DND-41 (cell line): ENCODE measurements at regions not wholly inside any gene's neighbourhood (a gene's known extent, or its start where the extent isn't known, plus 50 kb on each side); places are given as distances from the start of the nearest gene placed in this dataset.

Experiments used
- EZH2 ChIP-seq: IDR thresholded peaks from 3 replicates; pipeline ENCODE4 v1.6.1; 2012; ENCODE audit warnings: borderline replicate concordance, low read depth, mild to moderate bottlenecking, moderate library complexity, low read length, inconsistent platforms; ENCODE audit not compliant: severe bottlenecking
- TF ChIP-seq, protein P1 (sequence below): IDR thresholded peaks from 2 replicates; pipeline ENCODE4 v1.5.1; 2012; ENCODE audit warnings: borderline replicate concordance, low read length, moderate library complexity, mild to moderate bottlenecking; ENCODE audit not compliant: poor library complexity, severe bottlenecking; ENCODE audit errors: extremely low read depth

DNA sequence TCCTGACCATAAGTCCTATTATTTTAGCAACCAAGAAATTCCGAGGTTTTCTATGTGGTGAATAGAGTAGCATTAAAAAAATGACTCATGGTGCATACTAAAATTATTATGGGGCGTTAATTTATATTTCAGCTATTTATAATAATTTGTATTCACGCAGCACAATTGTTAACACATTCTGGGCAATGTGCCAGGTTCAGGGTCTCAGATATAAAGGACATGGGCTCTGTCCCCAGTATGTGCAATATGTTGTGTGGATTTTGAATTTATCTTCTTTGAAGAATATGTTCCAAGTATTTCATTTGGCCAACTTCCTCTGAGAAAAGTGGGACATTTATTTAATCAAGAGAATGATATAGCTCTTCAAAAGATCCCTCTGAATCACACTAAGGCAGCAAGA, 1434.7 kb upstream of the PRR20A start:
- TF ChIP-seq, protein P1, sequence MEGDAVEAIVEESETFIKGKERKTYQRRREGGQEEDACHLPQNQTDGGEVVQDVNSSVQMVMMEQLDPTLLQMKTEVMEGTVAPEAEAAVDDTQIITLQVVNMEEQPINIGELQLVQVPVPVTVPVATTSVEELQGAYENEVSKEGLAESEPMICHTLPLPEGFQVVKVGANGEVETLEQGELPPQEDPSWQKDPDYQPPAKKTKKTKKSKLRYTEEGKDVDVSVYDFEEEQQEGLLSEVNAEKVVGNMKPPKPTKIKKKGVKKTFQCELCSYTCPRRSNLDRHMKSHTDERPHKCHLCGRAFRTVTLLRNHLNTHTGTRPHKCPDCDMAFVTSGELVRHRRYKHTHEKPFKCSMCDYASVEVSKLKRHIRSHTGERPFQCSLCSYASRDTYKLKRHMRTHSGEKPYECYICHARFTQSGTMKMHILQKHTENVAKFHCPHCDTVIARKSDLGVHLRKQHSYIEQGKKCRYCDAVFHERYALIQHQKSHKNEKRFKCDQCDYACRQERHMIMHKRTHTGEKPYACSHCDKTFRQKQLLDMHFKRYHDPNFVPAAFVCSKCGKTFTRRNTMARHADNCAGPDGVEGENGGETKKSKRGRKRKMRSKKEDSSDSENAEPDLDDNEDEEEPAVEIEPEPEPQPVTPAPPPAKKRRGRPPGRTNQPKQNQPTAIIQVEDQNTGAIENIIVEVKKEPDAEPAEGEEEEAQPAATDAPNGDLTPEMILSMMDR: no peak
- no peak for TF ChIP-seq EZH2
